A549 (cell line): ENCODE measurements at regions not wholly inside any gene's neighbourhood (a gene's known extent, or its start where the extent isn't known, plus 50 kb on each side); places are given as distances from the start of the nearest gene placed in this dataset.
A peak's percentile ranks its signal among the peaks of the same experiment; 100 is the strongest.

ENCODE experiments used
- ATAC-seq, 2 experiments: fragments of 200-7000 bp in 1 of 2; fragments of >200 bp in 1 of 2; cut with Nextera tagmentation in 1 of 2; cut with Tn5 transposase in 1 of 2; 3 replicates each; pipeline versions ENCODE4 v1.8.0 to v1.9.1; 2018 to 2020; ENCODE audit warnings: mild to moderate bottlenecking in 1 of 2, moderate library complexity in 1 of 2
- CTCF ChIA-PET: fragments of 300-600 bp; sonication (Branson Sonifier 250); formaldehyde crosslinking; extraction: SDS; loops from one replicate; lab custom pipeline; 2021; ENCODE audit warnings: antibody characterized with exemption, inconsistent platforms; lab: Yijun Ruan, JAX
- POLR2A ChIA-PET: fragments of 350-600 bp; formaldehyde crosslinking; extraction: SDS; loops from one replicate; lab custom pipeline; 2021; ENCODE audit warnings: antibody characterized with exemption, inconsistent platforms; lab: Yijun Ruan, JAX
- DNase-seq, 2 experiments: peaks; one replicate each; pipeline versions ENCODE4 v3.0.0 to v3.0.0-alpha.2; 2011 to 2016; ENCODE audit warnings: low read depth in 1 of 2, low spot score in 1 of 2
- FAIRE-seq: peaks from 2 replicates; lab custom pipeline; 2011; peaks lifted over from hg19 to GRCh38; lab: Jason Lieb, UNC
- H3K27ac ChIP-seq, 2 experiments: fragments of >200 bp; sonication (Bioruptor Twin); formaldehyde crosslinking; 3 replicates each; pipeline ENCODE4 v1.5.1; 2016 to 2017
- H3K4me1 ChIP-seq: fragments of >200 bp; sonication (Bioruptor Twin); formaldehyde crosslinking; 3 replicates; pipeline ENCODE4 v1.6.1; 2016
- H3K4me2 ChIP-seq: fragments of >200 bp; sonication (Bioruptor Twin); formaldehyde crosslinking; 3 replicates; pipeline ENCODE4 v1.6.1; 2016
- H3K4me3 ChIP-seq: fragments of >200 bp; sonication (Bioruptor Twin); formaldehyde crosslinking; 3 replicates; pipeline ENCODE4 v1.5.1; 2016
- H3K9me3 ChIP-seq: fragments of >200 bp; sonication (Bioruptor Twin); formaldehyde crosslinking; 3 replicates; pipeline ENCODE4 v1.6.1; 2016
- ATOH8 ChIP-seq: fragments of 250-450 bp; sonication (Bioruptor Pico); IDR thresholded peaks from 2 replicates; pipeline ENCODE4 v1.5.0; 2020; ENCODE audit warnings: low read depth, mild to moderate bottlenecking, moderate library complexity
- CBX8 ChIP-seq: fragments of 200-600 bp; sonication (generic); IDR thresholded peaks from 2 replicates; pipeline ENCODE4 v1.6.1; 2016
- CEBPB ChIP-seq, 2 experiments: fragments of >200 bp in 1 of 2; sonication (Bioruptor Twin) in 1 of 2; formaldehyde crosslinking in 1 of 2; IDR thresholded peaks; 2 replicates each; pipeline ENCODE4 v1.6.1; 2012 to 2016
- CHD4 ChIP-seq: fragments of 200-600 bp; sonication (generic); IDR thresholded peaks from 2 replicates; pipeline ENCODE4 v1.6.1; 2016; ENCODE audit warnings: antibody characterized with exemption, mild to moderate bottlenecking, borderline replicate concordance
- CTCF ChIP-seq: fragments of >200 bp; sonication (Bioruptor Twin); formaldehyde crosslinking; IDR thresholded peaks from 3 replicates; pipeline ENCODE4 v1.5.1; 2016
- E2F6 ChIP-seq: IDR thresholded peaks from 2 replicates; pipeline ENCODE4 v1.6.1; 2012; ENCODE audit warnings: low read depth, borderline replicate concordance
- EHF ChIP-seq: fragments of 250-450 bp; sonication (Bioruptor Pico); IDR thresholded peaks from 2 replicates; pipeline ENCODE4 v1.5.0; 2020; ENCODE audit warnings: mild to moderate bottlenecking
- EP300 ChIP-seq, 2 experiments: fragments of >200 bp; sonication (Bioruptor Twin); formaldehyde crosslinking; IDR thresholded peaks; 2 replicates in 1 of 2; 3 replicates in 1 of 2; pipeline ENCODE4 v1.6.1; 2016 to 2017
- FOSB ChIP-seq: fragments of 250-450 bp; sonication (Bioruptor Pico); IDR thresholded peaks from 2 replicates; pipeline ENCODE4 v1.5.0; 2020; ENCODE audit warnings: mild to moderate bottlenecking, moderate library complexity
- FOSL2 ChIP-seq, 2 experiments: fragments of 450-650 bp in 1 of 2; fragments of >200 bp in 1 of 2; sonication (Bioruptor Twin) in 1 of 2; formaldehyde crosslinking; IDR thresholded peaks; 2 replicates each; pipeline versions ENCODE4 v1.5.0 to v1.6.1; 2016 to 2020; ENCODE audit warnings: mild to moderate bottlenecking in 1 of 2, moderate library complexity in 1 of 2
- HOXB13 ChIP-seq: fragments of 250-450 bp; sonication (Bioruptor Pico); IDR thresholded peaks from 2 replicates; pipeline ENCODE4 v1.5.0; 2020; ENCODE audit warnings: low read depth, mild to moderate bottlenecking, moderate library complexity
- JUN ChIP-seq, 2 experiments: fragments of >200 bp; sonication (Bioruptor Twin); formaldehyde crosslinking; IDR thresholded peaks; 2 replicates in 1 of 2; 3 replicates in 1 of 2; pipeline ENCODE4 v1.6.1; 2016 to 2017
- JUNB ChIP-seq: fragments of >200 bp; sonication (Bioruptor Twin); formaldehyde crosslinking; IDR thresholded peaks from 2 replicates; pipeline ENCODE4 v1.6.1; 2016
- KDM1A ChIP-seq: fragments of 200-600 bp; sonication (generic); IDR thresholded peaks from 2 replicates; pipeline ENCODE4 v1.6.1; 2016; ENCODE audit warnings: low read depth, mild to moderate bottlenecking
- MAFK ChIP-seq: fragments of 450-650 bp; IDR thresholded peaks from 2 replicates; pipeline ENCODE4 v1.6.1; 2014; ENCODE audit not compliant: partially characterized antibody
- MAX ChIP-seq: IDR thresholded peaks from 2 replicates; pipeline ENCODE4 v1.6.1; 2012
- NFE2L2 ChIP-seq: fragments of 150-350 bp; conservative IDR thresholded peaks from 2 replicates; pipeline ENCODE4 v1.6.1; 2014; ENCODE audit warnings: low read length
- POLR2AphosphoS2 ChIP-seq: conservative IDR thresholded peaks from 2 replicates; pipeline ENCODE4 v1.6.1; 2012; ENCODE audit warnings: low read length, improper control_type of control experiment, inconsistent platforms
- RARB ChIP-seq: fragments of 250-450 bp; sonication (Bioruptor Pico); IDR thresholded peaks from 2 replicates; pipeline ENCODE4 v1.8.0; 2021; ENCODE audit warnings: mild to moderate bottlenecking, moderate library complexity
- TFCP2L1 ChIP-seq: fragments of 250-450 bp; sonication (Bioruptor Pico); IDR thresholded peaks from 2 replicates; pipeline ENCODE4 v1.5.0; 2021; ENCODE audit warnings: mild to moderate bottlenecking
- ZC3H11A ChIP-seq: fragments of 450-650 bp; IDR thresholded peaks from 2 replicates; pipeline ENCODE4 v1.6.1; 2014; ENCODE audit warnings: antibody characterized with exemption, mild to moderate bottlenecking
- ZFP36 ChIP-seq: fragments of 450-650 bp; IDR thresholded peaks from 2 replicates; pipeline ENCODE4 v1.6.1; 2014; ENCODE audit warnings: borderline replicate concordance; ENCODE audit not compliant: partially characterized antibody
- WGBS: methylation state at CpG from one replicate; pipeline ENCODE4 v1.1.6; 2017; ENCODE audit errors: missing lambda C conversion rate; 5-methylcytosine and 5-hydroxymethylcytosine counted together

DNA sequence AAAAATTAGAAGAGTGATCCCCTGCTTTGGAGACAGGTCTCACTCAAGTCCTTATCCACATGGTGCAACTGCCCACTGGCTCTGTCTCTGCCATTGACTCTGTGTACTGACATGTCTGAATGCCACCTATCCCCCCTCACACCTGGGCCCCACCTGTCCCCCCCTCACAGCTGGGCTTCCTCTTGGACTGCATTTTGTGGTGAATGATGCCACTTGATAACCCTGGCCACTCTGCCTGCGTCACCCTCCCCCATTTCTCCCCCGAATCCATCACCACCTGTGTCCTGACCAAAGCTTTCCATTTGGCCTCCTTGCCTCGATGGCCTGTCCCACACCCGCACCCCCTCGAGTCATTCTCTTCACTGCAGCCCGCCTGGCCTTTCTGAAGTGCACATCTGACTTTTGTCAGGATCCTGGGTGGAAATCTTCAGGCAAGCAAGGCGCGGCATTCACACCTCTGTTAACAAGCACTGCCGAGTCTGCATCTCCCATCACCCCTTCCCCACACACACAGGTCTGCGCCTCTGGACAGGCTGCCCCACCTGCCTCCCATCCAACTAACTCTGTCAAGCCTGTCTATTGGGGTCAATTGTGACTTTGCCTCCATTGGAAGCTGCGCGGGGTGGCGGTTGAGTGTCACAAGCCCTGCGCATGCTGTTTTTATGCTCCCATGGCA lies 175.3 kb upstream of the KLF14 start (continued):
- TF ChIP-seq KDM1A (no peak), ZC3H11A (no peak), TFCP2L1 (CRISPR knock-in tag) (0 out of 2 replicates have a peak, but pooled peaks have one; percentile 11), E2F6 (no peak), HOXB13 (peak; percentile 54; the same call in 1 of the 2 replicates), FOSB (CRISPR knock-in tag) (0 out of 2 replicates have a peak, but pooled peaks have one; percentile 26), EP300 (IDR thresholded peaks at IDR 0.05) (no peak), EHF (CRISPR knock-in tag) (no peak), MAFK (no peak), ZFP36 (no peak), CEBPB (IDR thresholded peaks at IDR 0.05) (no peak), NFE2L2 (no peak), JUNB (no peak), CHD4 (no peak)

DNA sequence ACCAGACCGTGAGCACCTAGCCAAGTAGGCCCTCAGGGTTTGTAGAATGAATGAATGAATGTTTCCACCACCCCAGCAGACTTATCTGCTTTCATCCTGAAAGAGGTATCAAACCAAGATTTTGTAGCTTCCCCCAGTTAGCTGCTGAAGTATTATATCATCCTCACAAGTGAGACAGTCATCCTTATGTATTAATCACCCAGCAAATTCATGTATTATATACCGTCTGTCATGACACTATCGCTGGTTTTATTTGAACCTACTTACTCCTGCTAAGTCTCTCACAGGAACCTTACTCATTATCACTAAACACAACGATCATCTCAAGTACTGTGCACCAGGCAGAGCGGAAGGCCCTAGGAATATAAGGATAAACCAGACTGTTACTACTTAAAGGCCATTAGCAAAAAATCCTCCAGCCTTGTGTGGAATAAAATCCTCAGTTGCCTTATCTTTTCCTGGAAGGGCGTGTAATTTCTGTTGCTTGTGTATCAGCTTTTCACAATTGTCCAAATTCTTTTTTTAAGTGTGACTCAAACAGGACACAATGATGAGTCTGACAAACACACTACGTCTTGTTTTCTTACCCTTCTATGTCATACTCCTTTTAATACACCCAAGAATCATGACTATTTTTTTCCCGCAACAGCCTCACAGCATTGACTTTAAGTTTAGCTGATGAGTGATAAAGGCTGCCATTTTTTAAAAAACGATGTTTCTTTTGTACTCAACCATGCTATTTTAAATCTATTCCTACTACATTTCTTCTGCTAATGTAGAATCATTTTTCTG lies 176.1 kb upstream of the KLF14 start:
- ChIA-PET POLR2A (interaction anchor here (0.6 to 4.5 kb wide), 2 partner anchors 12 to 77 kb away, joined by 6 to 24 read pairs; no protein-coding TSS in a partner anchor), CTCF (interaction anchor here (0.7 to 3.0 kb wide), 6 partner anchors 21 to 50 kb away, joined by 3 to 13 read pairs (median 4); no protein-coding TSS in a partner anchor)
- WGBS = 4% methylated on average over 9 of the region's 9 CpGs
- H3K9me3 ChIP-seq = no peaks in the 10 kb centered on the region
- peak overlapping the region; percentile 96 for H3K4me2 ChIP-seq
- peak overlapping the region; percentile 62 for H3K4me3 ChIP-seq
- peaks cover 61% of the 10 kb centered on the region for H3K4me1 ChIP-seq
- H3K27ac ChIP-seq = peak overlapping the region; percentile 85 to 93
- TF ChIP-seq JUN (IDR thresholded peaks at IDR 0.05) = no peak; a peak in 1 of 5 replicates
- TF ChIP-seq CBX8 = no peak
- no peak for TF ChIP-seq CTCF
- TF ChIP-seq MAX = peak; percentile 1; the same call in 1 of the 2 replicates
- 0 out of 2 replicates have a peak, but pooled peaks have one; percentile 57 for TF ChIP-seq POLR2AphosphoS2
- TF ChIP-seq FOSL2 (IDR thresholded peaks at IDR 0.05) = no peak
- TF ChIP-seq FOSL2 (CRISPR knock-in tag; IDR thresholded peaks at IDR 0.05) = 0 out of 2 replicates have a peak, but pooled peaks have one; percentile 14
- peak; percentile 58; the same call in 1 of the 2 replicates for TF ChIP-seq RARB
- TF ChIP-seq ATOH8 = 0 out of 2 replicates have a peak, but pooled peaks have one; percentile 0
- ATAC-seq = no peak
- FAIRE-seq = no peak
- no peak for DNase-seq
